ENCODE measurements at regions not wholly inside any gene's neighbourhood (a gene's known extent, or its start where the extent isn't known, plus 50 kb on each side); places are given as distances from the start of the nearest gene placed in this dataset.

DNA sequence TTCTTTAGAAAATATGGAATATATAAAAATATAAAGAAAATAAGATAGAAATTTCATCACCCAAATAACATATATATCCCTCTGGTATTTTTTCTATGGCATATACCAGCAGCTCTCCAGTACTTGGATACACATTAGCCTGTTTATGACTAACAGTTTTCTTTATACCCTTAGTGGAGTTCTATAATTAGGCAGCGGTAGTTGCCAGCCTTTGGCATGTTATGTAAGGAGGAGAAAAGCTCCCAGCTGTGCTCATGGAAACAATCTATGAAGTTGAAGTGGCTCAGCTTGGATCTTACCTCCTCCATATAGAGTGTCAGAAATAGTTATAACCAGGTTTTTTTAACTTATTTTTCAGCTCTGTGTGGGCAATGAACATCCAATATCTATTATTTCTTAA, 1636.8 kb downstream of the AMY1C start:
- Histone ChIP-seq H3K4me3 (no peak overlapping the region), H3K4me1 (no peaks in the 10 kb centered on the region), H3K27me3 (no peaks in the 10 kb centered on the region), H3K9me3 (no peaks in the 10 kb centered on the region), H3K36me3 (ENCODE audit: low read depth, missing control alignments) (no peaks in the 10 kb centered on the region), H3K27ac (no peak overlapping the region)
- DNase-seq: no peak
- TF ChIP-seq POLR2A (IDR thresholded peaks at IDR 0.05): no peak
- TF ChIP-seq CTCF (IDR thresholded peaks at IDR 0.05): no peak
- intact Hi-C loops (cut with DNase I; ENCODE audit: low total_unique reads): no loop called here
- 84 to 87% methylated on average over 1 of the region's 1 CpG for WGBS, 2 donors

GRCh38 chr1:105396001-105396400, 1646.3 kb downstream of the AMY1C start:
- Histone ChIP-seq H3K27me3 (no peaks in the 10 kb centered on the region), H3K4me3 (no peak overlapping the region), H3K27ac (no peak overlapping the region), H3K36me3 (ENCODE audit: low read depth, missing control alignments) (no peaks in the 10 kb centered on the region), H3K4me1 (no peaks in the 10 kb centered on the region), H3K9me3 (no peaks in the 10 kb centered on the region)
- intact Hi-C loops (cut with DNase I; ENCODE audit: low total_unique reads): no loop called here
- no peak for TF ChIP-seq CTCF (IDR thresholded peaks at IDR 0.05)
- TF ChIP-seq POLR2A (IDR thresholded peaks at IDR 0.05): no peak
- no peak for DNase-seq
- WGBS, 2 donors: 42 to 48% methylated on average over 2 of the region's 2 CpGs

DNA sequence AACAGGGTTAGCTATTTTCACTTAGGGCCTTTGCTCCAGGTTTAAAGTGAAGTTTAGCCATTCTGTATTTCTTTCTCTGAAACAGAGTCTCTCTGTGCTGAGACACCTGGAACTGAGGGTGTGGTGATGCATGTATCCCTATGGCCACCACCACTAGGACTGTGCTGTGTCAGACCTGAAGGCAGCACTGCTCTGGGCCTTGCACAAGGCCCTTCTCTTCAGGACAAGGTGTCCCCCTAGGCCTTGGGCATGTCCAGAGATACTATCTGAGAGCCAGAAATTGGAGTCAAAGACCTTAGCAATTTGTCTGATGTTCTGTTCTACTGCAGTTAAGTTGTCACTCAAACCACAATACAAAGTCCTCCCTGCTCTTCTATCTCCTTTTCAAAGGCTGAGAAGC, 1649.2 kb downstream of the AMY1C start:
- no peak for TF ChIP-seq POLR2A (IDR thresholded peaks at IDR 0.05)
- no peak for TF ChIP-seq CTCF (IDR thresholded peaks at IDR 0.05)
- no peaks in the 10 kb centered on the region for H3K27me3 ChIP-seq
- H3K27ac ChIP-seq: no peak overlapping the region
- H3K36me3 ChIP-seq (ENCODE audit: low read depth, missing control alignments): no peaks in the 10 kb centered on the region
- intact Hi-C loops (cut with DNase I; ENCODE audit: low total_unique reads): no loop called here
- DNase-seq: no peak
- no peak overlapping the region for H3K4me3 ChIP-seq
- no peaks in the 10 kb centered on the region for H3K9me3 ChIP-seq
- H3K4me1 ChIP-seq: no peaks in the 10 kb centered on the region

- 29 to 52% methylated on average over 1 of the region's 1 CpG for WGBS, 2 donors
- intact Hi-C loops (cut with DNase I; ENCODE audit: low total_unique reads): no loop called here
- Histone ChIP-seq H3K4me1 (no peaks in the 10 kb centered on the region), H3K9me3 (no peaks in the 10 kb centered on the region), H3K27ac (no peak overlapping the region), H3K4me3 (no peak overlapping the region), H3K36me3 (ENCODE audit: low read depth, missing control alignments) (no peaks in the 10 kb centered on the region), H3K27me3 (no peaks in the 10 kb centered on the region)
- TF ChIP-seq POLR2A (IDR thresholded peaks at IDR 0.05) (no peak), CTCF (IDR thresholded peaks at IDR 0.05) (no peak)
- DNase-seq: no peak
These were observed 1650.0 kb downstream of the AMY1C start for GRCh38 chr1:105399716-105400115.

DNA sequence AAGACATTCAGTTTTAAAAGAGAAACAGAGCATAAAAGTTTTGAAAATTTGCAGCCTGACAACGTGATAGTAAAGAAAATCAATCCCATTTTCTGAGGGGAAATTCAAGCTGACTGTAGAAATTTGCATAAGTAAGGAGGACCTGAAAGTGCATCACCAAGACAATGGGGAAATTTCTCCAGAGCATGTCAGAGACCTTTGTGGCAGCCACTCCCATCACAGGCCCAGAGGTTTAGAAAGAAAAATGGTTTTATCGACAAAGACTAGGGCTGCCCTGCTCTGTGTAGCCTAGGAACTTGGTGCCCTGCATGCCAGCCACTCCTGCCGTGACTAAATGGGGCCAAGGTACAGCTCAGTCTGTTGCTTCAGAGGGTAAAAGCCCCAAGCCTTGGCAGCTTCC, 1640.2 kb upstream of the PRMT6 start:
- TF ChIP-seq POLR2A (IDR thresholded peaks at IDR 0.05) (no peak), CTCF (IDR thresholded peaks at IDR 0.05) (no peak)
- no peaks in the 10 kb centered on the region for H3K4me1 ChIP-seq
- H3K27ac ChIP-seq: no peak overlapping the region
- no peaks in the 10 kb centered on the region for H3K27me3 ChIP-seq
- intact Hi-C loops (cut with DNase I; ENCODE audit: low total_unique reads): no loop called here
- no peaks in the 10 kb centered on the region for H3K9me3 ChIP-seq
- H3K4me3 ChIP-seq: no peak overlapping the region
- 64 to 85% methylated on average over 3 of the region's 3 CpGs for WGBS, 2 donors
- DNase-seq: no peak
- no peaks in the 10 kb centered on the region for H3K36me3 ChIP-seq (ENCODE audit: low read depth, missing control alignments)

Measured in testis (tissue), 2 donors.